ENCODE measurements at regions not wholly inside any gene's neighbourhood (a gene's known extent, or its start where the extent isn't known, plus 50 kb on each side); places are given as distances from the start of the nearest gene placed in this dataset.
"Not testable (repeated sequence)": the region's sequence is repeated elsewhere in the genome, so short reads cannot be mapped to it uniquely, and the experiment has no call there.

DNA sequence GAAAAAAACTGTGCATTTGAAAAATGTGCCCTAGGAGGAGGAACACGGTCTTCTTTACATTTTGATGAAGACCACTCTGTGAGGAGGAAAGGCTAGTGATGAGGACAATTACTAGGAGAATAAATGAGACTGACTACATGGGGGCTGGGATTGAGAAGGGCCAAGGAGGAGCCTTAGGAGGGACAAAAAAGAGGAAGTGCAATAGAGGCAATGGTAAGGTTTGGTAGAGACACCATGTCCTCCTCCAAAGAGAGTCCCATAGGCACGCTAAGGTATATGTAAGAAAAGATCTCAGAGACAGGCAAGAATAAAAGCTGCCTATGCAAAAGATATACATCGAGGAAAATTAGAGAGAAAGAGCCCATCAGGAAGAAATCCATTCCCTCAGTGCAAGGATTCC is 336.5 kb upstream of the SFRP2 start:
- no peaks in the 10 kb centered on the region for H3K27me3 ChIP-seq (ENCODE audit: insufficient read depth, low read length)
- no peaks in the 10 kb centered on the region for H3K36me3 ChIP-seq (ENCODE audit: insufficient read depth, low read length)
- H3K4me1 ChIP-seq (ENCODE audit: insufficient read depth, low read length), result no peaks in the 10 kb centered on the region
- H3K4me3 ChIP-seq (ENCODE audit: low read length), result no peak overlapping the region
- no peak overlapping the region for H2AFZ ChIP-seq (ENCODE audit: low read depth, low read length)
- H3K9me3 ChIP-seq (ENCODE audit: low read length), result peaks cover 10% of the 10 kb centered on the region

- no peaks in the 10 kb centered on the region for H3K36me3 ChIP-seq (ENCODE audit: insufficient read depth, low read length)
- no peak overlapping the region for H2AFZ ChIP-seq (ENCODE audit: low read depth, low read length)
- no peaks in the 10 kb centered on the region for H3K27me3 ChIP-seq (ENCODE audit: insufficient read depth, low read length)
- no peaks in the 10 kb centered on the region for H3K4me1 ChIP-seq (ENCODE audit: insufficient read depth, low read length)
- peaks cover 10% of the 10 kb centered on the region for H3K9me3 ChIP-seq (ENCODE audit: low read length)
- H3K4me3 ChIP-seq (ENCODE audit: low read length), result no peak overlapping the region
These were observed 335.8 kb upstream of the SFRP2 start for GRCh38 chr4:154124539-154125255.

DNA sequence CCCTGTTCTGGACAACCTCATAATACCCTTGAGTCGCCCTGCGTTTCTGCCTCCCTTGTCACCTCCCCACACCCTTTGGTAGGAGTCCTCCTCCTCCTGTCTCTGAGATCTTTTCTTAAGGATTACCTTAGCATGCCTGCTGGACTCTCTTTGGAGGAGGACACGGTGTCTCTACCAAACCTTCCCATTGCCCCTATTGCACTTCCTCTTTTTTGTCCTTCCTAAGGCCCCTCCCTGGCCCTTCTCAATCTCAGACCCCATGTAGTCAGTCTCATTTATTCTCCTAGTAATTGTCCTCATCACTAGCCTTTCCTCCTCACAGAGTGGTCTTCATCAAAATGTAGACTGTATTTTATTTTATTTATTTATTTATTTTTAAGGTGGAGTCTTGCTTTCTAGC is 335.0 kb upstream of the SFRP2 start:
- no peaks in the 10 kb centered on the region for H3K27me3 ChIP-seq (ENCODE audit: insufficient read depth, low read length)

GRCh38 chr4:154120690-154121345 is 331.9 kb upstream of the SFRP2 start:
- H3K4me1 ChIP-seq (ENCODE audit: insufficient read depth, low read length), result no peaks in the 10 kb centered on the region
- no peaks in the 10 kb centered on the region for H3K36me3 ChIP-seq (ENCODE audit: insufficient read depth, low read length)
- no peak overlapping the region for H2AFZ ChIP-seq (ENCODE audit: low read depth, low read length)
- no peaks in the 10 kb centered on the region for H3K27me3 ChIP-seq (ENCODE audit: insufficient read depth, low read length)
- no peaks in the 10 kb centered on the region for H3K9me3 ChIP-seq (ENCODE audit: low read length)
- H3K4me3 ChIP-seq (ENCODE audit: low read length), result no peak overlapping the region

More for the DNA sequence above, 335.0 kb upstream of the SFRP2 start:
- H3K4me3 ChIP-seq (ENCODE audit: low read length), result no peak overlapping the region
- H2AFZ ChIP-seq (ENCODE audit: low read depth, low read length), result no peak overlapping the region
- no peaks in the 10 kb centered on the region for H3K4me1 ChIP-seq (ENCODE audit: insufficient read depth, low read length)
- peaks cover 10% of the 10 kb centered on the region for H3K9me3 ChIP-seq (ENCODE audit: low read length)
- no peaks in the 10 kb centered on the region for H3K36me3 ChIP-seq (ENCODE audit: insufficient read depth, low read length)

GRCh38 chr4:154120006-154120676 is 331.3 kb upstream of the SFRP2 start:
- Histone ChIP-seq H3K36me3 (ENCODE audit: insufficient read depth, low read length) (no peaks in the 10 kb centered on the region), H3K9me3 (ENCODE audit: low read length) (no peaks in the 10 kb centered on the region), H3K4me3 (ENCODE audit: low read length) (no peak overlapping the region), H3K4me1 (ENCODE audit: insufficient read depth, low read length) (no peaks in the 10 kb centered on the region), H2AFZ (ENCODE audit: low read depth, low read length) (no peak overlapping the region), H3K27me3 (ENCODE audit: insufficient read depth, low read length) (no peaks in the 10 kb centered on the region)

- H3K36me3 ChIP-seq (ENCODE audit: insufficient read depth, low read length), result no peaks in the 10 kb centered on the region
- H3K4me3 ChIP-seq (ENCODE audit: low read length), result no peak overlapping the region
- no peak overlapping the region for H2AFZ ChIP-seq (ENCODE audit: low read depth, low read length)
- no peaks in the 10 kb centered on the region for H3K9me3 ChIP-seq (ENCODE audit: low read length)
- H3K4me1 ChIP-seq (ENCODE audit: insufficient read depth, low read length), result no peaks in the 10 kb centered on the region
- H3K27me3 ChIP-seq (ENCODE audit: insufficient read depth, low read length), result no peaks in the 10 kb centered on the region
These were observed 330.4 kb upstream of the SFRP2 start for GRCh38 chr4:154119317-154119716.

DNA sequence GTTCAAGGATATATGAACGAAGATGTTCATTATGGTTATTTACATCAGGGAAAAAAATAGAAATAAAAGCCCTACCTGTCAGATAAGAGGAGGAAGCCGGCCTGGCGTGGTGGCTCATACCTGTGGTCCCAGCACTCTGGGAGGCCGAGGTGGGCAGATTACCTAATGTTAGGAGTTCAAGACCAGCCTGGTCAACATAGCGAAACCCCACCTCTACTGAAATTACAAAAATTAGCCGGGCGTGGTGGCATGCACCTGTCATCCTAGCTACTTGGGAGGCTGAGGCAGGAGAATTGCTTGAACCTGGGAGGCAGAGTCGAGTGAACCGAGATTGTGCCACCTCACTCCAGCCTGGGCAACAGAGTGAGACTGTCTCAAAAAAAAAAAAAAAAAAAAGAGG is 328.8 kb upstream of the SFRP2 start:
- H3K4me1 ChIP-seq (ENCODE audit: insufficient read depth, low read length); H3K9me3 ChIP-seq (ENCODE audit: low read length); H3K36me3 ChIP-seq (ENCODE audit: insufficient read depth, low read length); H3K4me3 ChIP-seq (ENCODE audit: low read length); H2AFZ ChIP-seq (ENCODE audit: low read depth, low read length); H3K27me3 ChIP-seq (ENCODE audit: insufficient read depth, low read length): not testable (repeated sequence)

DNA sequence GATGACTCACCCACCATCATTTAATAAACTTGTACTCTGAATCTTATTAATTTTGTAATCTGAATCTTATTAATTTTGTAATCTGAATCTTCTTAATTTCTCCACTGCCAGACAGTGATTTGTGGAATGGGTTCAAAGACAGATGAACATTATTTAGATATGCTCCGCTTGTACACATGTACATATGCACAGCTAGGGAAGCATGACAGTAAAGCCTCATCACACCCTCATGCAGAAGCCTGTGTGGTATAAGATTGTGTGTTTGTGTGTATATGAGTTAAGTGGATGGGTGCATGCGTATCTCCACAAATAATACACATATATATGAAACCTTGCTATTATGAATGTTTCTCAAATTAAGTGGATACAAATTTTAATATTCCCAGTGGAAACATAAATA is 318.5 kb upstream of the SFRP2 start:
- H3K27me3 ChIP-seq (ENCODE audit: insufficient read depth, low read length), result no peaks in the 10 kb centered on the region
- no peaks in the 10 kb centered on the region for H3K9me3 ChIP-seq (ENCODE audit: low read length)
- H2AFZ ChIP-seq (ENCODE audit: low read depth, low read length), result no peak overlapping the region
- H3K4me3 ChIP-seq (ENCODE audit: low read length), result no peak overlapping the region
- no peaks in the 10 kb centered on the region for H3K4me1 ChIP-seq (ENCODE audit: insufficient read depth, low read length)
- no peaks in the 10 kb centered on the region for H3K36me3 ChIP-seq (ENCODE audit: insufficient read depth, low read length)

DNA sequence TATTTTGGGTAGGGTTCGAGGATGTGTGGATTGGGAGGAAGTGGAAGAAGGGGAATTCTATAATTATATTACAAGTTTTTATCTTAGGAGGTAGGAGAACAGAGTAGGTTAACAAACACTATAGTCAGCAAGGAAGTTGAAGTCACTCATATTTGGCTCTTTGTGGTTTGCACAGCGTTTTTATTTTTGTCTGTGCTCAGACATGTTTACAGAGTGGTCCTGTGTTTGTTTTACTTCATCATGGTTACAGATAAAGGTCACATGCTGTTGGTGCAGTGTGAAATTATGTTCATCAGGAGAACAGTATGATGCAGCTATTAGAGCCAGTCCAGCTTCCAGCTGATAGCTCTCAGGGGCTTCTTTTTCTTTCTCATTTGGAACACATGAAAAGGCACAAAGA is 299.9 kb upstream of the SFRP2 start:
- H3K4me3 ChIP-seq (ENCODE audit: low read length), result no peak overlapping the region
- no peaks in the 10 kb centered on the region for H3K36me3 ChIP-seq (ENCODE audit: insufficient read depth, low read length)
- H3K9me3 ChIP-seq (ENCODE audit: low read length), result no peaks in the 10 kb centered on the region
- H3K27me3 ChIP-seq (ENCODE audit: insufficient read depth, low read length), result no peaks in the 10 kb centered on the region
- H2AFZ ChIP-seq (ENCODE audit: low read depth, low read length), result no peak overlapping the region
- H3K4me1 ChIP-seq (ENCODE audit: insufficient read depth, low read length), result no peaks in the 10 kb centered on the region

DNA sequence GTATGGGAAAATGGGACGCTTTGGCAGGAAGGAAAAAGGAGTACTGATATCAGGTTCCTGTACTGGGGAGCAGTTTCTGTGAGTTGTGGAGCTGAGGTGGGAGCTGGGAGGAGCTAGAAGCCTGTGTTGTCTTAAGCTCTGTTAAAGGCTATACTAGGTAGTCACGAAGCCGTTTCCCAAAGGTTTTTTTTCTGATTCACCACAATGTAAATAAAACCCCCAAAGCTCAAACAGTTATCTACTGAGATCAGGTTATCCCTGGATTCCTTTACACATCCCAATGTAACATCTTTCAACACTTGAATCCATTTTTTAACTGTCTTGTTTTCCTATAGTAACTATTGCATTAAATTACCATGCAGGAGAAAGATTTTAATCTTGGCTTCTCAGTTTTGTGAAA is 297.4 kb upstream of the SFRP2 start:
- no peak overlapping the region for H2AFZ ChIP-seq (ENCODE audit: low read depth, low read length)
- no peaks in the 10 kb centered on the region for H3K36me3 ChIP-seq (ENCODE audit: insufficient read depth, low read length)
- H3K4me1 ChIP-seq (ENCODE audit: insufficient read depth, low read length), result no peaks in the 10 kb centered on the region
- H3K9me3 ChIP-seq (ENCODE audit: low read length), result no peaks in the 10 kb centered on the region
- no peaks in the 10 kb centered on the region for H3K27me3 ChIP-seq (ENCODE audit: insufficient read depth, low read length)
- no peak overlapping the region for H3K4me3 ChIP-seq (ENCODE audit: low read length)

- H2AFZ ChIP-seq (ENCODE audit: low read depth, low read length), result no peak overlapping the region
- H3K9me3 ChIP-seq (ENCODE audit: low read length), result no peaks in the 10 kb centered on the region
- H3K36me3 ChIP-seq (ENCODE audit: insufficient read depth, low read length), result no peaks in the 10 kb centered on the region
- H3K4me1 ChIP-seq (ENCODE audit: insufficient read depth, low read length), result no peaks in the 10 kb centered on the region
- H3K4me3 ChIP-seq (ENCODE audit: low read length), result no peak overlapping the region
- H3K27me3 ChIP-seq (ENCODE audit: insufficient read depth, low read length), result no peaks in the 10 kb centered on the region
These were observed 296.0 kb upstream of the SFRP2 start for GRCh38 chr4:154084864-154085263.

- Histone ChIP-seq H3K4me3 (ENCODE audit: low read length) (no peak overlapping the region), H3K27me3 (ENCODE audit: insufficient read depth, low read length) (no peaks in the 10 kb centered on the region), H3K4me1 (ENCODE audit: insufficient read depth, low read length) (no peaks in the 10 kb centered on the region), H2AFZ (ENCODE audit: low read depth, low read length) (no peak overlapping the region), H3K36me3 (ENCODE audit: insufficient read depth, low read length) (no peaks in the 10 kb centered on the region), H3K9me3 (ENCODE audit: low read length) (no peaks in the 10 kb centered on the region)
These were observed 294.1 kb upstream of the SFRP2 start for GRCh38 chr4:154082760-154083535.

DNA sequence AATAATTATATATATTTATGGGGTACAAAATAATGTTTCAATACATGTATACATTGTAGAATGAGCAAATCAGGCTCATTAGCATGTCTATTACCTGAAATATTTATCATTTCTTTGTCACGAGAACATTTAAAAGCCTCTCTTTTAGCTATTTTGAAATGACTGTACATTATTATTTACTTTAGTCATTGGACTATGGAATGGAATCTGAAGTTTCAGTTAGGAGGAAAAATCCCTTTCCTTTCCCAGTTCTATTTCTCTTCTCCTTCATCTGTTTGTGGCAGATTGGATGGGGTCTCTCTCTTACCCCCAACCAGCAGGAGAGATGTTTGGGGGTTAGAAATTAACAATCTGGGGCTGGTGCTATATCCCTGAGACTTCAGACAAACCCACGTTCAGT is 292.5 kb upstream of the SFRP2 start:
- H3K27me3 ChIP-seq (ENCODE audit: insufficient read depth, low read length), result no peaks in the 10 kb centered on the region
- no peaks in the 10 kb centered on the region for H3K9me3 ChIP-seq (ENCODE audit: low read length)
- H2AFZ ChIP-seq (ENCODE audit: low read depth, low read length), result no peak overlapping the region
- H3K4me3 ChIP-seq (ENCODE audit: low read length), result no peak overlapping the region
- H3K36me3 ChIP-seq (ENCODE audit: insufficient read depth, low read length), result no peaks in the 10 kb centered on the region
- H3K4me1 ChIP-seq (ENCODE audit: insufficient read depth, low read length), result no peaks in the 10 kb centered on the region
